Fibroblast of lung (primary cell): ENCODE measurements at regions not wholly inside any gene's neighbourhood (a gene's known extent, or its start where the extent isn't known, plus 50 kb on each side); places are given as distances from the start of the nearest gene placed in this dataset.

Experiments
- DNase-seq, 2 donors: peaks; one replicate each; pipeline versions ENCODE4 v3.0.0 to v3.0.0-alpha.2; 2010; ENCODE audit warnings: low read depth in 2 of 2
- H2AFZ ChIP-seq: 2 replicates; pipeline ENCODE4 v1.5.1; 2012; ENCODE audit warnings: low read length, control low read depth, inconsistent platforms
- H3K27ac ChIP-seq: 2 replicates; pipeline ENCODE4 v1.5.1; 2011; ENCODE audit warnings: low read length, control low read depth; ENCODE audit not compliant: insufficient read depth
- H3K27me3 ChIP-seq: 2 replicates; pipeline ENCODE4 v1.5.1; 2011; ENCODE audit warnings: mild to moderate bottlenecking, low read length; ENCODE audit not compliant: control insufficient read depth, insufficient read depth
- H3K36me3 ChIP-seq: 2 replicates; pipeline ENCODE4 v1.5.1; 2011; ENCODE audit warnings: low read length; ENCODE audit not compliant: control insufficient read depth, insufficient read depth
- H3K4me1 ChIP-seq: 2 replicates; pipeline ENCODE4 v1.5.1; 2011; ENCODE audit warnings: low read length; ENCODE audit not compliant: control insufficient read depth, insufficient read depth; ENCODE audit errors: extremely low read depth
- H3K4me2 ChIP-seq: 2 replicates; pipeline ENCODE4 v1.5.1; 2011; ENCODE audit warnings: low read length, control low read depth; ENCODE audit not compliant: insufficient read depth; ENCODE audit errors: extremely low read depth
- H3K4me3 ChIP-seq, 4 experiments: fragments of 200-600 bp in 1 of 4; sonication (generic) in 1 of 4; replicated peaks in 1 of 4; 2 replicates each; pipeline ENCODE4 v1.5.1; 2011 to 2016; ENCODE audit warnings: low read length in 4 of 4, low read depth in 3 of 4, mild to moderate bottlenecking in 3 of 4, control low read depth in 2 of 4, inconsistent platforms in 1 of 4, mixed read lengths in 1 of 4; ENCODE audit not compliant: insufficient read depth in 1 of 4; ENCODE audit errors: control extremely low read depth in 1 of 4
- H3K79me2 ChIP-seq: 2 replicates; pipeline ENCODE4 v1.5.1; 2012; ENCODE audit warnings: mild to moderate bottlenecking, low read length, inconsistent platforms; ENCODE audit not compliant: control insufficient read depth, insufficient read depth
- H3K9ac ChIP-seq: 2 replicates; pipeline ENCODE4 v1.5.1; 2011; ENCODE audit warnings: mild to moderate bottlenecking, low read length, control low read depth; ENCODE audit not compliant: insufficient read depth
- H3K9me3 ChIP-seq: 2 replicates; pipeline ENCODE4 v1.5.1; 2012; ENCODE audit warnings: low read depth, low read length; ENCODE audit not compliant: control insufficient read depth, insufficient read depth
- H4K20me1 ChIP-seq: 2 replicates; pipeline ENCODE4 v1.5.1; 2011; ENCODE audit warnings: low read length; ENCODE audit not compliant: control insufficient read depth, insufficient read depth; ENCODE audit errors: extremely low read depth
- CTCF ChIP-seq, 2 donors: IDR thresholded peaks in 1 of 2; conservative IDR thresholded peaks in 1 of 2; 1 replicate in 1 of 2; 2 replicates in 1 of 2; pipeline ENCODE4 v1.5.1; 2011 to 2012; ENCODE audit warnings: low read length in 2 of 2, control low read depth in 1 of 2, inconsistent platforms in 1 of 2, low read depth in 1 of 2, mild to moderate bottlenecking in 1 of 2
- EZH2 ChIP-seq: IDR thresholded peaks from 2 replicates; pipeline ENCODE4 v1.5.1; 2012; ENCODE audit warnings: low read length, control low read depth, mild to moderate bottlenecking; ENCODE audit errors: missing control alignments

- H3K79me2 ChIP-seq: no peaks in the 10 kb centered on the region
- H3K27ac ChIP-seq: no peak overlapping the region
- no peaks in the 10 kb centered on the region for H3K36me3 ChIP-seq
- no peak overlapping the region for H3K4me2 ChIP-seq
- H2AFZ ChIP-seq: no peak overlapping the region
- no peak for DNase-seq
- H4K20me1 ChIP-seq: no peaks in the 10 kb centered on the region
- no peaks in the 10 kb centered on the region for H3K9me3 ChIP-seq
- TF ChIP-seq CTCF (conservative IDR thresholded peaks at IDR 0.05 in 1 of 2, IDR thresholded peaks at IDR 0.05 in 1 of 2; ENCODE audit: low read depth in 1 of 2, low read length in 2 of 2) (no peak), EZH2 (no peak)
- H3K4me1 ChIP-seq: no peaks in the 10 kb centered on the region
- H3K9ac ChIP-seq: no peak overlapping the region
- H3K4me3 ChIP-seq: no peak overlapping the region
- no peaks in the 10 kb centered on the region for H3K27me3 ChIP-seq
These were observed 1232.3 kb upstream of the SLC39A10 start for GRCh38 chr2:194424683-194425209.

- DNase-seq: no peak
- H3K27ac ChIP-seq: no peak overlapping the region
- no peaks in the 10 kb centered on the region for H3K36me3 ChIP-seq
- H3K79me2 ChIP-seq: no peaks in the 10 kb centered on the region
- no peak overlapping the region for H3K9ac ChIP-seq
- H2AFZ ChIP-seq: no peak overlapping the region
- no peaks in the 10 kb centered on the region for H3K27me3 ChIP-seq
- no peak overlapping the region for H3K4me3 ChIP-seq
- H3K4me2 ChIP-seq: no peak overlapping the region
- TF ChIP-seq CTCF (conservative IDR thresholded peaks at IDR 0.05 in 1 of 2, IDR thresholded peaks at IDR 0.05 in 1 of 2; ENCODE audit: low read depth in 1 of 2, low read length in 2 of 2): no peak
- no peak for TF ChIP-seq EZH2
- no peaks in the 10 kb centered on the region for H3K9me3 ChIP-seq
- H3K4me1 ChIP-seq: no peaks in the 10 kb centered on the region
- no peaks in the 10 kb centered on the region for H4K20me1 ChIP-seq
These were observed 1245.8 kb upstream of the SLC39A10 start for GRCh38 chr2:194411221-194411620.

- H3K27me3 ChIP-seq: no peaks in the 10 kb centered on the region
- H3K27ac ChIP-seq: no peak overlapping the region
- no peak for TF ChIP-seq CTCF (conservative IDR thresholded peaks at IDR 0.05 in 1 of 2, IDR thresholded peaks at IDR 0.05 in 1 of 2; ENCODE audit: low read depth in 1 of 2, low read length in 2 of 2)
- no peak for TF ChIP-seq EZH2
- H3K9me3 ChIP-seq: no peaks in the 10 kb centered on the region
- H3K4me2 ChIP-seq: no peak overlapping the region
- no peak for DNase-seq
- no peak overlapping the region for H3K4me3 ChIP-seq
- no peaks in the 10 kb centered on the region for H3K79me2 ChIP-seq
- no peaks in the 10 kb centered on the region for H4K20me1 ChIP-seq
- no peaks in the 10 kb centered on the region for H3K4me1 ChIP-seq
- no peaks in the 10 kb centered on the region for H3K36me3 ChIP-seq
- no peak overlapping the region for H3K9ac ChIP-seq
- no peak overlapping the region for H2AFZ ChIP-seq
These were observed 1261.2 kb upstream of the SLC39A10 start for GRCh38 chr2:194395818-194396217.
